Right lobe of liver (tissue), 6 donors: ENCODE measurements at regions not wholly inside any gene's neighbourhood (a gene's known extent, or its start where the extent isn't known, plus 50 kb on each side); places are given as distances from the start of the nearest gene placed in this dataset.

Experiments
- ATAC-seq, 4 donors: fragments of 200-7000 bp; cut with Tn5 transposase; one replicate each; pipeline ENCODE4 v1.9.1; 2020; ENCODE audit warnings: mild to moderate bottlenecking in 4 of 4, moderate library complexity in 4 of 4
- DNase-seq, 3 donors: peaks; one replicate each; pipeline ENCODE4 v3.0.0-alpha.2; 2020
- H3K27ac ChIP-seq, 3 donors: fragments of 200-600 bp; one replicate each; pipeline ENCODE4 v1.8.0; 2022
- H3K27me3 ChIP-seq, 2 donors: fragments of 200-600 bp; one replicate each; pipeline ENCODE4 v1.8.0; 2022
- H3K36me3 ChIP-seq, 4 donors: fragments of 200-600 bp; sonication (generic) in 1 of 4; one replicate each; pipeline versions ENCODE4 v1.5.1 to v1.8.0; 2017 to 2022; ENCODE audit warnings: control low read depth in 1 of 4
- H3K4me1 ChIP-seq, 4 donors: fragments of 200-600 bp; sonication (generic) in 1 of 4; one replicate each; pipeline versions ENCODE4 v1.5.1 to v1.8.0; 2017 to 2022; ENCODE audit warnings: control low read depth in 1 of 4
- H3K4me3 ChIP-seq, 3 donors: fragments of 200-600 bp; one replicate each; pipeline ENCODE4 v1.8.0; 2022
- H3K9me3 ChIP-seq, 4 donors: fragments of 200-600 bp; sonication (generic) in 1 of 4; one replicate each; pipeline versions ENCODE4 v1.5.1 to v1.8.0; 2017 to 2022; ENCODE audit warnings: control low read depth in 1 of 4
- POLR2A ChIP-seq: fragments of 450-650 bp; IDR thresholded peaks from one replicate; pipeline ENCODE4 v1.6.1; 2017; ENCODE audit warnings: antibody characterized with exemption, mild to moderate bottlenecking
- WGBS: methylation state at CpG from one replicate; pipeline ENCODE4 v1.1.6; 2018; ENCODE audit warnings: low coverage, low lambda C conversion rate; ENCODE audit not compliant: insufficient coverage; ENCODE audit errors: missing lambda C conversion rate; 5-methylcytosine and 5-hydroxymethylcytosine counted together
- intact Hi-C, 2 donors: fragments of 100-400 bp; cut with DNase I; formaldehyde crosslinking; loops; one replicate each; pipeline versions ENCODE4 v1.11.2 to v1.14.1; 2022
- TF ChIP-seq, protein P1 (sequence below), 4 donors: fragments of 200-600 bp in 3 of 4; fragments of 450-650 bp in 1 of 4; IDR thresholded peaks; one replicate each; pipeline versions ENCODE4 v1.5.1 to v1.8.0; 2016 to 2022; ENCODE audit warnings: antibody characterized with exemption in 4 of 4, mild to moderate bottlenecking in 2 of 4
- donor health status: DM: no; HTN: yes; CAD: no.
- donor health status: DM: no; HTN: no; CAD: no.
- donor health status: DM: no; HTN: no; CAD: no.
- donor health status: DM: no; HTN: yes; CAD: no.
- donor health status: DM: no; HTN: yes; CAD: no.

DNA sequence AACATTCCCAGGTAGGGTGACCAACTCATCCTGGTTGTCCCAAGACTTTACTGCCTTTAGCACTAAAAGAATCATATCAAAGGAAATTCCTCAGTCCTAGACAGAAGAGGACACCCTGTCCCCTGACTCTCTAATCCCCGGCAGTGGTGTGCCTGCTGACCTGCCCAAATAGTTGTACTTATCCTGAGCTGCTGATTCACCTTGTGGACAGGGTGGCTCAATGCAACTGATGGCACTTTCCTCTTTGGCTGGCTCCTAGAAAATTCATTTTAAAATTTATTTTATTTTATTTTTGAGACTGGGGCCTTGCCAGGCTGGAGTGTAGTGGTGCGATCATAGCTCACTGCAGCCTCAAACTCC is 111.7 kb downstream of the JCAD start:
- H3K9me3 ChIP-seq, result no peaks in the 10 kb centered on the region
- intact Hi-C loops, result no loop called here
- TF ChIP-seq, protein P1, sequence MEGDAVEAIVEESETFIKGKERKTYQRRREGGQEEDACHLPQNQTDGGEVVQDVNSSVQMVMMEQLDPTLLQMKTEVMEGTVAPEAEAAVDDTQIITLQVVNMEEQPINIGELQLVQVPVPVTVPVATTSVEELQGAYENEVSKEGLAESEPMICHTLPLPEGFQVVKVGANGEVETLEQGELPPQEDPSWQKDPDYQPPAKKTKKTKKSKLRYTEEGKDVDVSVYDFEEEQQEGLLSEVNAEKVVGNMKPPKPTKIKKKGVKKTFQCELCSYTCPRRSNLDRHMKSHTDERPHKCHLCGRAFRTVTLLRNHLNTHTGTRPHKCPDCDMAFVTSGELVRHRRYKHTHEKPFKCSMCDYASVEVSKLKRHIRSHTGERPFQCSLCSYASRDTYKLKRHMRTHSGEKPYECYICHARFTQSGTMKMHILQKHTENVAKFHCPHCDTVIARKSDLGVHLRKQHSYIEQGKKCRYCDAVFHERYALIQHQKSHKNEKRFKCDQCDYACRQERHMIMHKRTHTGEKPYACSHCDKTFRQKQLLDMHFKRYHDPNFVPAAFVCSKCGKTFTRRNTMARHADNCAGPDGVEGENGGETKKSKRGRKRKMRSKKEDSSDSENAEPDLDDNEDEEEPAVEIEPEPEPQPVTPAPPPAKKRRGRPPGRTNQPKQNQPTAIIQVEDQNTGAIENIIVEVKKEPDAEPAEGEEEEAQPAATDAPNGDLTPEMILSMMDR (IDR thresholded peaks at IDR 0.05), result peak in 3 of 4 donors; percentile 11 to 33 (median 31)
- TF ChIP-seq POLR2A, result no peak
- DNase-seq (peak in 1 of 3 donors; percentile 33), ATAC-seq (peak; percentile 54 to 68 (median 66))
- 29% methylated on average over 2 of the region's 2 CpGs for WGBS
- no peaks in the 10 kb centered on the region for H3K27me3 ChIP-seq
- peak overlapping the region; percentile 81 to 95 (median 94) for H3K27ac ChIP-seq
- peak overlapping the region in 1 of 3 donors; percentile 2 for H3K4me3 ChIP-seq
- H3K4me1 ChIP-seq, result peaks cover 0 to 37% (median 23%) of the 10 kb centered on the region in 4 donors
- H3K36me3 ChIP-seq, result no peaks in the 10 kb centered on the region

DNA sequence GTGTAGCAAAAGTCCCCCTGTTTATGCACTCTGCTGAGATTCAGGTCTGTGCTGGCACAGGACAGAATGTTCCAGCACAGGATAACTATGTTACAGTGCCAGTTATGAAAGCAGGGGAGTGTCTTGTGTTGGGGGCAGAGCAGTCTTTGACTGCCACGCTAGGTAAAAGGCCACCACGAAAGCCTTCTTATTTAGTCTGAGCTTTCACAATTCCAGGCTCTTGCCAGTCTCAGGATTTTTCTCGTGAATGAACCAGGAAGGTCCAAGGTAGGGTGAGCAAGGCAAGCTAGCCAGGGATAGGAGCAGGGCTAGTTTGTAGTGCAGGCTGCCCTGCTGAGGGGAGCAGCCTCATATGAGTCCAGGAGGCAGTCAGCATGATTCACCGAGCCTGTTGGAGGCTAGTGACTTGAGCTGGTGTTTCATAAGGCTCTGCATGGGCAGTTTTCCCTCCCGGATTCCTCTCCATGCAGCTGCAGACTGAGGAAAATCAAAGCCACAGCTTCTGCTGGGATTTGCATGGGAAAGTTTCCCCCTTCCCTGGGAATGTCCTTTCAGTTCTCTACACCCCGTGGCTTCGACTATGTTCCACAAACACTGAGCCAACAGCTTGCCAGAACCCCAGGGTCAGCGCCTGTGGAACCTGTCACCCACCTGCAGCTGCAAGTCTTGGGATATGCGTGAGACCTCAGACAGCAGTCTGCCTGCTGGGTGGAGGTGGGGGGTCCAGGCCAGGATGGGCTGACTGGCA is 112.3 kb downstream of the JCAD start:
- intact Hi-C loops, result no loop called here
- H3K36me3 ChIP-seq, result no peaks in the 10 kb centered on the region
- peak overlapping the region in 1 of 3 donors; percentile 2 for H3K4me3 ChIP-seq
- TF ChIP-seq, protein P1 (IDR thresholded peaks at IDR 0.05), result no peak
- TF ChIP-seq POLR2A, result peak; percentile 34
- no peaks in the 10 kb centered on the region for H3K27me3 ChIP-seq
- peak overlapping the region; percentile 81 to 95 (median 94) for H3K27ac ChIP-seq
- ATAC-seq, result peak; percentile 77 to 87 (median 82)
- peaks cover 0 to 37% (median 22%) of the 10 kb centered on the region in 4 donors for H3K4me1 ChIP-seq
- peak in 2 of 3 donors; percentile 34 to 72 for DNase-seq
- no peaks in the 10 kb centered on the region for H3K9me3 ChIP-seq
- 3% methylated on average over 5 of the region's 9 CpGs for WGBS

DNA sequence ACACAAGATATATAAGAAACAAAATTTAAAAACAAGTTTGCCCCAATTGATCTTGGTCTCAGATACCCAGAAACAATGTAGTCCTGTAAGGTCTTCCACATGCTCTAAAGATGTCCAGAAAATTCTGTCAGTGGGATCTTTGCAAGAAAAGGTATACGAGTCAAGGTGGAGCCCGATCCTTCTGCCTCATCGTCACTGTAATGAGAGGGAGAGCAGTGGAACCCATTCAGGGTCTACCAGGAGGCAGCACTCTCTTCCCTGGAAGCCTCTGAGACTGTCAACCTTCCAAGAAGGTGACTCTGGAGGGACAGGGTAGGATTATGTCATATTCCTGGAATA is 112.8 kb downstream of the JCAD start:
- DNase-seq, result no peak
- H3K4me3 ChIP-seq, result no peak overlapping the region
- no peaks in the 10 kb centered on the region for H3K36me3 ChIP-seq
- peaks cover 0 to 37% (median 20%) of the 10 kb centered on the region in 4 donors for H3K4me1 ChIP-seq
- no peak for ATAC-seq
- peak overlapping the region; percentile 81 to 95 (median 94) for H3K27ac ChIP-seq
- TF ChIP-seq POLR2A, result no peak
- TF ChIP-seq, protein P1 (IDR thresholded peaks at IDR 0.05), result no peak
- intact Hi-C loops, result no loop called here
- H3K9me3 ChIP-seq, result no peaks in the 10 kb centered on the region
- WGBS, result 84% methylated on average over 3 of the region's 3 CpGs
- no peaks in the 10 kb centered on the region for H3K27me3 ChIP-seq

DNA sequence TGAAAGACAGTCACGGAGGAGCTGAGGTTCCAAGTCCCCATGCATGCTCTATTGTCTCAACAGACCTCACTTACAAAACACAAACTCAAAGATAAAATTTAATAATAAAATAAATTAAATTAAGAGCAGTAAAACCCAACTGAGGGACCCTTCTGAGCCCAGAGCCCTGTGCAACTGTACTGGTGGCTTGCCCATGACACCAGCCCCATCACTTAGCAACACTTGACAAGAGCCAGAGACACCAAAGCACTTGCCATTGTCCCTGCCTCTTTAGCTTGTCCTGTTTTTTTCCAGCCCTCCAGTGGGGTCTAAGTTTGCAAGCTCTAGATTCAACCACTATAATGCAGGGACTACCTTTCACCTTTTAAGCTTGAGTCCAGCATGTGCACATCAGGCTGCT is 117.9 kb downstream of the JCAD start:
- peaks cover 0 to 4% (median 0%) of the 10 kb centered on the region in 4 donors for H3K4me1 ChIP-seq
- WGBS, result 100% methylated on average over 1 of the region's 1 CpG
- no peak for DNase-seq

More for the DNA sequence above, 117.9 kb downstream of the JCAD start:
- H3K27me3 ChIP-seq, result no peaks in the 10 kb centered on the region
- ATAC-seq, result no peak
- no peak overlapping the region for H3K27ac ChIP-seq
- no peaks in the 10 kb centered on the region for H3K9me3 ChIP-seq
- intact Hi-C loops, result no loop called here
- TF ChIP-seq POLR2A, result no peak
- TF ChIP-seq, protein P1 (IDR thresholded peaks at IDR 0.05), result no peak
- H3K36me3 ChIP-seq, result no peaks in the 10 kb centered on the region
- H3K4me3 ChIP-seq, result no peak overlapping the region
